ENCODE measurements at regions not wholly inside any gene's neighbourhood (a gene's known extent, or its start where the extent isn't known, plus 50 kb on each side); places are given as distances from the start of the nearest gene placed in this dataset.
A peak's percentile ranks its signal among the peaks of the same experiment; 100 is the strongest.

GRCh38 chr10:116001262-116001857, 271.6 kb downstream of the GFRA1 start:
- no peak overlapping the region for H3K4me3 ChIP-seq (ENCODE audit: low read depth in 1 of 3, low read length in 3 of 3)
- DNase-seq (ENCODE audit: low spot score) = no peak
- no peaks in the 10 kb centered on the region for H3K27me3 ChIP-seq (ENCODE audit: control insufficient read depth in 4 of 4, insufficient read depth in 4 of 4, low read length in 3 of 4)
- peak overlapping the region; percentile 80 to 82 for H3K27ac ChIP-seq (ENCODE audit: low read depth in 1 of 2, low read length in 2 of 2)
- WGBS = 31% methylated on average over 10 of the region's 10 CpGs
- H3K36me3 ChIP-seq (ENCODE audit: control insufficient read depth in 4 of 4, insufficient read depth in 3 of 4, low read depth in 1 of 4, low read length in 3 of 4) = no peaks in the 10 kb centered on the region
- H3K4me1 ChIP-seq (ENCODE audit: control insufficient read depth in 4 of 4, insufficient read depth in 4 of 4, low read length in 3 of 4) = peaks cover 12 to 54% (median 41%) of the 10 kb centered on the region in 4 donors
- H3K9me3 ChIP-seq (ENCODE audit: control insufficient read depth in 4 of 4, low read length in 3 of 4) = peaks cover 0 to 3% (median 0%) of the 10 kb centered on the region in 4 donors
- no peak overlapping the region for H3K9ac ChIP-seq (ENCODE audit: low read depth in 1 of 2, low read length in 2 of 2)
- TF ChIP-seq GABPA (IDR thresholded peaks at IDR 0.05 in 1 of 2, conservative IDR thresholded peaks at IDR 0.05 in 1 of 2) = no peak
- peak; percentile 27 to 59 for TF ChIP-seq RAD21 (IDR thresholded peaks at IDR 0.05)
- TF ChIP-seq, protein P1, sequence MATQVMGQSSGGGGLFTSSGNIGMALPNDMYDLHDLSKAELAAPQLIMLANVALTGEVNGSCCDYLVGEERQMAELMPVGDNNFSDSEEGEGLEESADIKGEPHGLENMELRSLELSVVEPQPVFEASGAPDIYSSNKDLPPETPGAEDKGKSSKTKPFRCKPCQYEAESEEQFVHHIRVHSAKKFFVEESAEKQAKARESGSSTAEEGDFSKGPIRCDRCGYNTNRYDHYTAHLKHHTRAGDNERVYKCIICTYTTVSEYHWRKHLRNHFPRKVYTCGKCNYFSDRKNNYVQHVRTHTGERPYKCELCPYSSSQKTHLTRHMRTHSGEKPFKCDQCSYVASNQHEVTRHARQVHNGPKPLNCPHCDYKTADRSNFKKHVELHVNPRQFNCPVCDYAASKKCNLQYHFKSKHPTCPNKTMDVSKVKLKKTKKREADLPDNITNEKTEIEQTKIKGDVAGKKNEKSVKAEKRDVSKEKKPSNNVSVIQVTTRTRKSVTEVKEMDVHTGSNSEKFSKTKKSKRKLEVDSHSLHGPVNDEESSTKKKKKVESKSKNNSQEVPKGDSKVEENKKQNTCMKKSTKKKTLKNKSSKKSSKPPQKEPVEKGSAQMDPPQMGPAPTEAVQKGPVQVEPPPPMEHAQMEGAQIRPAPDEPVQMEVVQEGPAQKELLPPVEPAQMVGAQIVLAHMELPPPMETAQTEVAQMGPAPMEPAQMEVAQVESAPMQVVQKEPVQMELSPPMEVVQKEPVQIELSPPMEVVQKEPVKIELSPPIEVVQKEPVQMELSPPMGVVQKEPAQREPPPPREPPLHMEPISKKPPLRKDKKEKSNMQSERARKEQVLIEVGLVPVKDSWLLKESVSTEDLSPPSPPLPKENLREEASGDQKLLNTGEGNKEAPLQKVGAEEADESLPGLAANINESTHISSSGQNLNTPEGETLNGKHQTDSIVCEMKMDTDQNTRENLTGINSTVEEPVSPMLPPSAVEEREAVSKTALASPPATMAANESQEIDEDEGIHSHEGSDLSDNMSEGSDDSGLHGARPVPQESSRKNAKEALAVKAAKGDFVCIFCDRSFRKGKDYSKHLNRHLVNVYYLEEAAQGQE (IDR thresholded peaks at IDR 0.05) = no peak
- peak; percentile 11 for TF ChIP-seq HNF4G (IDR thresholded peaks at IDR 0.05)
- TF ChIP-seq EGR1 (IDR thresholded peaks at IDR 0.05; ENCODE audit: low read depth in 2 of 2) = no peak
- no peak for TF ChIP-seq MAX (IDR thresholded peaks at IDR 0.05)
- no peak for TF ChIP-seq ATF3 (IDR thresholded peaks at IDR 0.05)
- peak; percentile 70 for TF ChIP-seq SP1 (IDR thresholded peaks at IDR 0.05)
- TF ChIP-seq TAF1 (conservative IDR thresholded peaks at IDR 0.05) = no peak
- peak; percentile 73 to 79 for TF ChIP-seq RXRA (IDR thresholded peaks at IDR 0.05)
- TF ChIP-seq FOXA2 (IDR thresholded peaks at IDR 0.05) = no peak
- no peak for TF ChIP-seq JUND (IDR thresholded peaks at IDR 0.05)
- TF ChIP-seq, protein P2, sequence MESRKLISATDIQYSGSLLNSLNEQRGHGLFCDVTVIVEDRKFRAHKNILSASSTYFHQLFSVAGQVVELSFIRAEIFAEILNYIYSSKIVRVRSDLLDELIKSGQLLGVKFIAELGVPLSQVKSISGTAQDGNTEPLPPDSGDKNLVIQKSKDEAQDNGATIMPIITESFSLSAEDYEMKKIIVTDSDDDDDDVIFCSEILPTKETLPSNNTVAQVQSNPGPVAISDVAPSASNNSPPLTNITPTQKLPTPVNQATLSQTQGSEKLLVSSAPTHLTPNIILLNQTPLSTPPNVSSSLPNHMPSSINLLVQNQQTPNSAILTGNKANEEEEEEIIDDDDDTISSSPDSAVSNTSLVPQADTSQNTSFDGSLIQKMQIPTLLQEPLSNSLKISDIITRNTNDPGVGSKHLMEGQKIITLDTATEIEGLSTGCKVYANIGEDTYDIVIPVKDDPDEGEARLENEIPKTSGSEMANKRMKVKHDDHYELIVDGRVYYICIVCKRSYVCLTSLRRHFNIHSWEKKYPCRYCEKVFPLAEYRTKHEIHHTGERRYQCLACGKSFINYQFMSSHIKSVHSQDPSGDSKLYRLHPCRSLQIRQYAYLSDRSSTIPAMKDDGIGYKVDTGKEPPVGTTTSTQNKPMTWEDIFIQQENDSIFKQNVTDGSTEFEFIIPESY (IDR thresholded peaks at IDR 0.05) = no peak
- TF ChIP-seq FOXA1 (IDR thresholded peaks at IDR 0.05) = no peak
- TF ChIP-seq YY1 (IDR thresholded peaks at IDR 0.05) = peak; percentile 79
- peak; percentile 43 to 71 for TF ChIP-seq HNF4A (conservative IDR thresholded peaks at IDR 0.05)
- TF ChIP-seq, protein P3, sequence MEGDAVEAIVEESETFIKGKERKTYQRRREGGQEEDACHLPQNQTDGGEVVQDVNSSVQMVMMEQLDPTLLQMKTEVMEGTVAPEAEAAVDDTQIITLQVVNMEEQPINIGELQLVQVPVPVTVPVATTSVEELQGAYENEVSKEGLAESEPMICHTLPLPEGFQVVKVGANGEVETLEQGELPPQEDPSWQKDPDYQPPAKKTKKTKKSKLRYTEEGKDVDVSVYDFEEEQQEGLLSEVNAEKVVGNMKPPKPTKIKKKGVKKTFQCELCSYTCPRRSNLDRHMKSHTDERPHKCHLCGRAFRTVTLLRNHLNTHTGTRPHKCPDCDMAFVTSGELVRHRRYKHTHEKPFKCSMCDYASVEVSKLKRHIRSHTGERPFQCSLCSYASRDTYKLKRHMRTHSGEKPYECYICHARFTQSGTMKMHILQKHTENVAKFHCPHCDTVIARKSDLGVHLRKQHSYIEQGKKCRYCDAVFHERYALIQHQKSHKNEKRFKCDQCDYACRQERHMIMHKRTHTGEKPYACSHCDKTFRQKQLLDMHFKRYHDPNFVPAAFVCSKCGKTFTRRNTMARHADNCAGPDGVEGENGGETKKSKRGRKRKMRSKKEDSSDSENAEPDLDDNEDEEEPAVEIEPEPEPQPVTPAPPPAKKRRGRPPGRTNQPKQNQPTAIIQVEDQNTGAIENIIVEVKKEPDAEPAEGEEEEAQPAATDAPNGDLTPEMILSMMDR (IDR thresholded peaks at IDR 0.05; ENCODE audit: low read depth, low read length, missing input control) = peak; percentile 5
- TF ChIP-seq NR2F2 (IDR thresholded peaks at IDR 0.05) = no peak
